Caco-2 (cell line): ENCODE measurements at regions not wholly inside any gene's neighbourhood (a gene's known extent, or its start where the extent isn't known, plus 50 kb on each side); places are given as distances from the start of the nearest gene placed in this dataset.

Experiments
- BruUV-seq: library from RNA; stranded (reverse); fragments of 400-500 nt; replicated peaks from 2 replicates; lab custom pipeline; 2021; lab: Mats Ljungman, UMichigan
- CTCF ChIA-PET: fragments of 300-600 bp; sonication (Branson Sonifier 250); formaldehyde crosslinking; loops from one replicate; lab custom pipeline; 2022; ENCODE audit warnings: antibody characterized with exemption; lab: Charles Lee
- POLR2A ChIA-PET: fragments of 300-600 bp; sonication (Branson Sonifier 250); formaldehyde crosslinking; loops from one replicate; lab custom pipeline; 2022; ENCODE audit warnings: antibody characterized with exemption; lab: Charles Lee
- DNase-seq, 2 experiments: peaks; one replicate each; pipeline versions ENCODE4 v3.0.0 to v3.0.0-alpha.2; 2020 to 2022
- H3K27me3 ChIP-seq: replicated peaks from 2 replicates; pipeline ENCODE4 v1.6.0; 2011; ENCODE audit warnings: low read length; ENCODE audit not compliant: control insufficient read depth, insufficient read depth
- H3K36me3 ChIP-seq: 2 replicates; pipeline ENCODE4 v1.5.1; 2011; ENCODE audit warnings: low read length; ENCODE audit not compliant: control insufficient read depth, insufficient read depth
- H3K4me1 ChIP-seq: fragments of 250-450 bp; sonication (Bioruptor Pico); 2 replicates; pipeline ENCODE4 v1.5.1; 2020; ENCODE audit warnings: mild to moderate bottlenecking
- H3K4me3 ChIP-seq: 2 replicates; pipeline ENCODE4 v1.5.1; 2011; ENCODE audit warnings: low read depth, mild to moderate bottlenecking, control low read depth, low read length
- H3K9me3 ChIP-seq: fragments of 250-450 bp; sonication (Bioruptor Pico); 2 replicates; pipeline ENCODE4 v1.5.1; 2020; ENCODE audit warnings: mild to moderate bottlenecking, moderate library complexity
- H3K27ac Mint-ChIP-seq: one replicate; pipeline ENCODE4 v1.8.0; 2022; ENCODE audit warnings: mixed read lengths; ENCODE audit not compliant: unreplicated experiment
- H3K27me3 Mint-ChIP-seq: one replicate; pipeline ENCODE4 v1.8.0; 2022; ENCODE audit warnings: mixed read lengths; ENCODE audit not compliant: insufficient read depth, unreplicated experiment
- H3K36me3 Mint-ChIP-seq: one replicate; pipeline ENCODE4 v1.8.0; 2022; ENCODE audit warnings: mild to moderate bottlenecking, mixed read lengths; ENCODE audit not compliant: insufficient read depth, unreplicated experiment
- H3K4me1 Mint-ChIP-seq: one replicate; pipeline ENCODE4 v1.8.0; 2022; ENCODE audit warnings: low read depth, mixed read lengths; ENCODE audit not compliant: unreplicated experiment
- H3K4me3 Mint-ChIP-seq: one replicate; pipeline ENCODE4 v1.8.0; 2022; ENCODE audit warnings: mild to moderate bottlenecking, moderate library complexity, mixed read lengths; ENCODE audit not compliant: unreplicated experiment
- H3K9me3 Mint-ChIP-seq: one replicate; pipeline ENCODE4 v1.8.0; 2022; ENCODE audit warnings: mixed read lengths; ENCODE audit not compliant: unreplicated experiment
- intact Hi-C: fragments of 100-400 bp; cut with micrococcal nuclease; formaldehyde crosslinking; loops from one replicate; pipeline ENCODE4 v1.10.0; 2022; ENCODE audit not compliant: unreplicated experiment
- TF ChIP-seq, protein P1 (sequence below), 2 experiments: fragments of 200-600 bp in 1 of 2; IDR thresholded peaks; 1 replicate in 1 of 2; 2 replicates in 1 of 2; pipeline versions ENCODE4 v1.5.1 to v1.8.0; 2011 to 2022; ENCODE audit warnings: antibody characterized with exemption in 1 of 2, control low read depth in 1 of 2, inconsistent platforms in 1 of 2, low read depth in 1 of 2, low read length in 1 of 2, mild to moderate bottlenecking in 1 of 2, moderate library complexity in 1 of 2; ENCODE audit not compliant: insufficient read depth in 1 of 2, severe bottlenecking in 1 of 2, unreplicated experiment in 1 of 2

DNA sequence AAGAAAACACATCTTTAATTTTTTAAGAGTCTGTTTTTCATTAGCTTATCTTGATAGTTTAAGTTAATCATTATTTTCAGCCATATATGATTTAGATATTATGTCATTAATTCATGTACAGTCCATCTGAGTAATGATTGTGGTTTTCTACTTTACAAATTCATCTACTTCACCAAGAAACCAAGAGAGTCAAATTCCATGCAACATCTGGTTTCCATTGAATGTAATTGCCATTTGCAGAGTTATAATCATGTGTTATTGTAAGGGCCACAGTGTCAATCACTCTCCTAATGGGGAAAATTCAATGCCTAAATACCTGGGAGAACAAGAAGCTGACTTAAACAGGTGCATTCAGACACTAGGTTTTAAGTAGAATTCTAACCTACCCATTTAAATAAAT is 217.2 kb upstream of the OSR1 start:
- Histone ChIP-seq H3K27me3 (no peaks in the 10 kb centered on the region), H3K4me3 (no peak overlapping the region), H3K4me1 (no peaks in the 10 kb centered on the region), H3K9me3 (no peaks in the 10 kb centered on the region), H3K36me3 (no peaks in the 10 kb centered on the region)
- H3K27ac Mint-ChIP-seq: no peak overlapping the region
- H3K36me3 Mint-ChIP-seq: no peaks in the 10 kb centered on the region
- peaks cover 4% of the 10 kb centered on the region for H3K4me1 Mint-ChIP-seq
- H3K9me3 Mint-ChIP-seq: no peaks in the 10 kb centered on the region
- H3K27me3 Mint-ChIP-seq: no peaks in the 10 kb centered on the region
- H3K4me3 Mint-ChIP-seq: no peak overlapping the region
- TF ChIP-seq, protein P1, sequence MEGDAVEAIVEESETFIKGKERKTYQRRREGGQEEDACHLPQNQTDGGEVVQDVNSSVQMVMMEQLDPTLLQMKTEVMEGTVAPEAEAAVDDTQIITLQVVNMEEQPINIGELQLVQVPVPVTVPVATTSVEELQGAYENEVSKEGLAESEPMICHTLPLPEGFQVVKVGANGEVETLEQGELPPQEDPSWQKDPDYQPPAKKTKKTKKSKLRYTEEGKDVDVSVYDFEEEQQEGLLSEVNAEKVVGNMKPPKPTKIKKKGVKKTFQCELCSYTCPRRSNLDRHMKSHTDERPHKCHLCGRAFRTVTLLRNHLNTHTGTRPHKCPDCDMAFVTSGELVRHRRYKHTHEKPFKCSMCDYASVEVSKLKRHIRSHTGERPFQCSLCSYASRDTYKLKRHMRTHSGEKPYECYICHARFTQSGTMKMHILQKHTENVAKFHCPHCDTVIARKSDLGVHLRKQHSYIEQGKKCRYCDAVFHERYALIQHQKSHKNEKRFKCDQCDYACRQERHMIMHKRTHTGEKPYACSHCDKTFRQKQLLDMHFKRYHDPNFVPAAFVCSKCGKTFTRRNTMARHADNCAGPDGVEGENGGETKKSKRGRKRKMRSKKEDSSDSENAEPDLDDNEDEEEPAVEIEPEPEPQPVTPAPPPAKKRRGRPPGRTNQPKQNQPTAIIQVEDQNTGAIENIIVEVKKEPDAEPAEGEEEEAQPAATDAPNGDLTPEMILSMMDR (IDR thresholded peaks at IDR 0.05; ENCODE audit: insufficient read depth in 1 of 2, low read depth in 1 of 2, low read length in 1 of 2, severe bottlenecking in 1 of 2, unreplicated experiment in 1 of 2): no peak
- DNase-seq: no peak
- no TSS peak for BruUV-seq
- ChIA-PET POLR2A (no interaction called here), CTCF (no interaction called here)
- intact Hi-C loops: no loop called here

DNA sequence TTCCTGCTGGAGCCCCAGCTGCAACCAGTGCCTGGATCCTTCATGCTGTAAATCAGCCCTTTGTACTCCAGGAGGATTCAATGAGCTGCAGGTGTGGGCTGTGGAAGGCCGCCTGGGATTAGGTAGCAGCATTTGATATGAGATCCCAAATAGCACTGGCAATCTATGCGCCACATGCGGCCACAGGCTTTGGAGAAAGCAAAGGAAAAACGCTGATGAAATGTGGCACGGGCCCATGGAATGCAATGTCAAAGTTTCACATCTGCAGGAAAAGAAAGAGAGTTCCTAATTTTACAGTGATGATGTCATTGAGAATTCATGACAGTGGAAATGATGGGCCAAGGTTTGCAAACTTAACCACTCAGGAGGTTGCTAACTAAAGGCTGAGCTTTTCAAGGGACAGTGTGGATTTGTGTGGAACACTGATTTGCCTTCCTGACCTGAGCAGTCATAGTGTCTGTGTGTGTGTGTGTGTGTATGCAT is 216.4 kb upstream of the OSR1 start:
- BruUV-seq: no TSS peak
- H3K27ac Mint-ChIP-seq: no peak overlapping the region

DNA sequence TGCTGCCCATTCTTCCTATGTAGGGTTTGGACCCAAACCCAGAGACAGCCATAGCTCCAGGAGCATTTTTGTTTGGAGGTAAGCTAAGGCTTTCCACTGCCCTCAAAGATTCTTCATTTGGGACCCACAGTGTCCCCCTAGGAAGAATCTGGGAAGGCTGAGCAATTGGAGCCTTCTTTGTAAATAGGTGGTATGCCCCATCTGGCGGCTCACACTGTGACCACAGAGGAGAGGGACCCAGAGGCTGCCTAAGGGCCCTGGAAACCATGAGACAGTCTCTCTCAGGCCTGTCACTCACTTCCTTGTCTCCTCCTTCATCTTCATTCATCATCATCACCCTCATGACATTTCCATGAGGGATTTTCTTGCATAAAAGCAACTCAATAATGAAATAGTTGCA is 215.4 kb upstream of the OSR1 start:
- Histone ChIP-seq H3K27me3 (no peaks in the 10 kb centered on the region), H3K4me1 (peaks cover 10% of the 10 kb centered on the region), H3K36me3 (no peaks in the 10 kb centered on the region), H3K9me3 (no peaks in the 10 kb centered on the region), H3K4me3 (no peak overlapping the region)
- DNase-seq: no peak
- no TSS peak for BruUV-seq
- no peaks in the 10 kb centered on the region for H3K36me3 Mint-ChIP-seq
- intact Hi-C loops: no loop called here
- no peaks in the 10 kb centered on the region for H3K27me3 Mint-ChIP-seq
- ChIA-PET CTCF (no interaction called here), POLR2A (no interaction called here)
- H3K9me3 Mint-ChIP-seq: no peaks in the 10 kb centered on the region
- H3K4me1 Mint-ChIP-seq: peaks cover 6% of the 10 kb centered on the region
- H3K27ac Mint-ChIP-seq: no peak overlapping the region
- TF ChIP-seq, protein P1 (IDR thresholded peaks at IDR 0.05; ENCODE audit: insufficient read depth in 1 of 2, low read depth in 1 of 2, low read length in 1 of 2, severe bottlenecking in 1 of 2, unreplicated experiment in 1 of 2): no peak
- H3K4me3 Mint-ChIP-seq: no peak overlapping the region

More for the DNA sequence above, 216.4 kb upstream of the OSR1 start:
- no peaks in the 10 kb centered on the region for H3K9me3 ChIP-seq
- DNase-seq: no peak
- CTCF ChIA-PET: no interaction called here
- H3K4me1 ChIP-seq: peaks cover under 1% of the 10 kb centered on the region; the same call in 1 of the 2 replicates
- H3K36me3 Mint-ChIP-seq: no peaks in the 10 kb centered on the region
- no peak overlapping the region for H3K4me3 Mint-ChIP-seq
- no peaks in the 10 kb centered on the region for H3K36me3 ChIP-seq
- H3K4me3 ChIP-seq: no peak overlapping the region
- intact Hi-C loops: no loop called here
- POLR2A ChIA-PET: no interaction called here
- no peaks in the 10 kb centered on the region for H3K27me3 ChIP-seq
- H3K27me3 Mint-ChIP-seq: no peaks in the 10 kb centered on the region
- no peaks in the 10 kb centered on the region for H3K9me3 Mint-ChIP-seq
- H3K4me1 Mint-ChIP-seq: peaks cover 1% of the 10 kb centered on the region
- TF ChIP-seq, protein P1 (IDR thresholded peaks at IDR 0.05; ENCODE audit: insufficient read depth in 1 of 2, low read depth in 1 of 2, low read length in 1 of 2, severe bottlenecking in 1 of 2, unreplicated experiment in 1 of 2): no peak
